Activated T-helper 2 cell treated with anti-CD3 and anti-CD28 coated beads, Interferon-gamma antibody, Interleukin-2, Interleukin-4, amounts not matched to agents 10 μg/mL and 5 μg/mL and 100 μg/mL, durations not matched to agents 14 hours and 24 hours and 36 hours (primary cell): ENCODE measurements at regions not wholly inside any gene's neighbourhood (a gene's known extent, or its start where the extent isn't known, plus 50 kb on each side); places are given as distances from the start of the nearest gene placed in this dataset.

ENCODE experiments used
- DNase-seq: peaks from one replicate; pipeline ENCODE4 v3.0.0; 2021; ENCODE audit warnings: low spot score
- H3K27ac Mint-ChIP-seq: one replicate; pipeline ENCODE4 v1.8.0; 2021; ENCODE audit warnings: mixed read lengths
- H3K27me3 Mint-ChIP-seq: one replicate; pipeline ENCODE4 v1.8.0; 2021; ENCODE audit warnings: low read depth, mixed read lengths
- H3K36me3 Mint-ChIP-seq: one replicate; pipeline ENCODE4 v1.8.0; 2021; ENCODE audit warnings: low read depth, mixed read lengths
- H3K4me1 Mint-ChIP-seq: one replicate; pipeline ENCODE4 v1.8.0; 2021; ENCODE audit warnings: low read depth, mixed read lengths
- H3K4me3 Mint-ChIP-seq: one replicate; pipeline ENCODE4 v1.8.0; 2021; ENCODE audit warnings: low read depth, mild to moderate bottlenecking, moderate library complexity, mixed read lengths
- H3K9me3 Mint-ChIP-seq: one replicate; pipeline ENCODE4 v1.8.0; 2021; ENCODE audit warnings: mixed read lengths
- intact Hi-C: fragments of 100-400 bp; cut with micrococcal nuclease; formaldehyde crosslinking; loops from one replicate; pipeline ENCODE4 v1.15.1; 2023

GRCh38 chr9:90446200-90446948 lies 196.2 kb downstream of the DIRAS2 start:
- intact Hi-C loops, result no loop called here
- Mint-ChIP-seq H3K27ac (no peak overlapping the region), H3K4me3 (no peak overlapping the region), H3K9me3 (no peaks in the 10 kb centered on the region), H3K27me3 (peaks cover under 1% of the 10 kb centered on the region), H3K36me3 (no peaks in the 10 kb centered on the region), H3K4me1 (no peaks in the 10 kb centered on the region)
- no peak for DNase-seq

- no peak overlapping the region for H3K27ac Mint-ChIP-seq
- H3K4me3 Mint-ChIP-seq, result no peak overlapping the region
- DNase-seq, result no peak
- H3K9me3 Mint-ChIP-seq, result no peaks in the 10 kb centered on the region
- H3K4me1 Mint-ChIP-seq, result no peaks in the 10 kb centered on the region
- H3K27me3 Mint-ChIP-seq, result peaks cover 4% of the 10 kb centered on the region
- intact Hi-C loops, result no loop called here
- H3K36me3 Mint-ChIP-seq, result no peaks in the 10 kb centered on the region
Observed at GRCh38 chr9:90447773-90448172, 194.9 kb downstream of the DIRAS2 start.

GRCh38 chr9:90449213-90449925 lies 193.3 kb downstream of the DIRAS2 start:
- H3K36me3 Mint-ChIP-seq, result no peaks in the 10 kb centered on the region

GRCh38 chr9:90451804-90452203 lies 190.8 kb downstream of the DIRAS2 start:
- H3K4me1 Mint-ChIP-seq, result no peaks in the 10 kb centered on the region
- H3K4me3 Mint-ChIP-seq, result no peak overlapping the region
- H3K27ac Mint-ChIP-seq, result no peak overlapping the region
- H3K27me3 Mint-ChIP-seq, result peaks cover 6% of the 10 kb centered on the region
- intact Hi-C loops, result no loop called here
- DNase-seq, result no peak
- no peaks in the 10 kb centered on the region for H3K36me3 Mint-ChIP-seq
- H3K9me3 Mint-ChIP-seq, result no peaks in the 10 kb centered on the region

More at GRCh38 chr9:90449213-90449925, 193.3 kb downstream of the DIRAS2 start:
- Mint-ChIP-seq H3K4me3 (no peak overlapping the region), H3K27me3 (peaks cover 6% of the 10 kb centered on the region), H3K9me3 (no peaks in the 10 kb centered on the region), H3K27ac (no peak overlapping the region), H3K4me1 (no peaks in the 10 kb centered on the region)
- no peak for DNase-seq
- intact Hi-C loops, result no loop called here

- no peaks in the 10 kb centered on the region for H3K36me3 Mint-ChIP-seq
- no peaks in the 10 kb centered on the region for H3K4me1 Mint-ChIP-seq
- H3K27me3 Mint-ChIP-seq, result peaks cover 6% of the 10 kb centered on the region
- no peak for DNase-seq
- intact Hi-C loops, result no loop called here
- H3K9me3 Mint-ChIP-seq, result no peaks in the 10 kb centered on the region
- H3K27ac Mint-ChIP-seq, result no peak overlapping the region
- no peak overlapping the region for H3K4me3 Mint-ChIP-seq
Observed at GRCh38 chr9:90455316-90455715, 187.3 kb downstream of the DIRAS2 start.

- H3K27ac Mint-ChIP-seq, result no peak overlapping the region
- intact Hi-C loops, result no loop called here
- no peaks in the 10 kb centered on the region for H3K4me1 Mint-ChIP-seq
- no peak for DNase-seq
- H3K4me3 Mint-ChIP-seq, result no peak overlapping the region
- H3K27me3 Mint-ChIP-seq, result peaks cover 2% of the 10 kb centered on the region
- no peaks in the 10 kb centered on the region for H3K36me3 Mint-ChIP-seq
- no peaks in the 10 kb centered on the region for H3K9me3 Mint-ChIP-seq
Observed at GRCh38 chr9:90457386-90458190, 185.0 kb downstream of the DIRAS2 start.

GRCh38 chr9:90458485-90458884 lies 184.1 kb downstream of the DIRAS2 start:
- Mint-ChIP-seq H3K4me3 (no peak overlapping the region), H3K27ac (no peak overlapping the region), H3K36me3 (no peaks in the 10 kb centered on the region), H3K9me3 (no peaks in the 10 kb centered on the region), H3K27me3 (no peaks in the 10 kb centered on the region), H3K4me1 (no peaks in the 10 kb centered on the region)
- no peak for DNase-seq
- intact Hi-C loops, result no loop called here

GRCh38 chr9:90459321-90459720 lies 183.3 kb downstream of the DIRAS2 start:
- H3K27ac Mint-ChIP-seq, result no peak overlapping the region
- no peaks in the 10 kb centered on the region for H3K36me3 Mint-ChIP-seq
- intact Hi-C loops, result no loop called here
- no peaks in the 10 kb centered on the region for H3K27me3 Mint-ChIP-seq
- no peak for DNase-seq
- no peak overlapping the region for H3K4me3 Mint-ChIP-seq
- H3K9me3 Mint-ChIP-seq, result no peaks in the 10 kb centered on the region
- no peaks in the 10 kb centered on the region for H3K4me1 Mint-ChIP-seq

- Mint-ChIP-seq H3K27me3 (no peaks in the 10 kb centered on the region), H3K36me3 (no peaks in the 10 kb centered on the region), H3K27ac (no peak overlapping the region), H3K9me3 (no peaks in the 10 kb centered on the region), H3K4me1 (no peaks in the 10 kb centered on the region), H3K4me3 (no peak overlapping the region)
- no peak for DNase-seq
- intact Hi-C loops, result no loop called here
Observed at GRCh38 chr9:90460220-90460619, 182.4 kb downstream of the DIRAS2 start.

GRCh38 chr9:90464978-90465377 lies 177.6 kb downstream of the DIRAS2 start:
- Mint-ChIP-seq H3K4me1 (no peaks in the 10 kb centered on the region), H3K4me3 (no peak overlapping the region), H3K36me3 (no peaks in the 10 kb centered on the region), H3K27ac (no peak overlapping the region), H3K27me3 (no peaks in the 10 kb centered on the region), H3K9me3 (no peaks in the 10 kb centered on the region)
- intact Hi-C loops, result no loop called here
- DNase-seq, result no peak

GRCh38 chr9:90466441-90466840 lies 176.2 kb downstream of the DIRAS2 start:
- intact Hi-C loops, result no loop called here
- no peaks in the 10 kb centered on the region for H3K9me3 Mint-ChIP-seq
- no peaks in the 10 kb centered on the region for H3K36me3 Mint-ChIP-seq
- no peak overlapping the region for H3K27ac Mint-ChIP-seq
- H3K4me3 Mint-ChIP-seq, result no peak overlapping the region
- no peaks in the 10 kb centered on the region for H3K27me3 Mint-ChIP-seq
- DNase-seq, result no peak
- H3K4me1 Mint-ChIP-seq, result no peaks in the 10 kb centered on the region

- peaks cover 4% of the 10 kb centered on the region for H3K27me3 Mint-ChIP-seq
- no peak overlapping the region for H3K27ac Mint-ChIP-seq
- no peak for DNase-seq
Observed at GRCh38 chr9:90469435-90469834, 173.2 kb downstream of the DIRAS2 start.

GRCh38 chr9:90469865-90470387 lies 172.7 kb downstream of the DIRAS2 start:
- DNase-seq, result no peak
- Mint-ChIP-seq H3K4me3 (no peak overlapping the region), H3K27me3 (peaks cover 4% of the 10 kb centered on the region), H3K27ac (no peak overlapping the region), H3K9me3 (no peaks in the 10 kb centered on the region), H3K4me1 (no peaks in the 10 kb centered on the region), H3K36me3 (no peaks in the 10 kb centered on the region)
- intact Hi-C loops, result no loop called here

More at GRCh38 chr9:90469435-90469834, 173.2 kb downstream of the DIRAS2 start:
- Mint-ChIP-seq H3K4me1 (no peaks in the 10 kb centered on the region), H3K4me3 (no peak overlapping the region), H3K36me3 (no peaks in the 10 kb centered on the region), H3K9me3 (no peaks in the 10 kb centered on the region)
- intact Hi-C loops, result no loop called here
